GM23248 (cell line): ENCODE measurements at regions not wholly inside any gene's neighbourhood (a gene's known extent, or its start where the extent isn't known, plus 50 kb on each side); places are given as distances from the start of the nearest gene placed in this dataset.

Experiments used
- DNase-seq: peaks from one replicate; pipeline ENCODE4 v3.0.0-alpha.2; 2015
- H2AFZ ChIP-seq: fragments of 200-600 bp; sonication (generic); 2 replicates; pipeline ENCODE4 v1.6.1; 2016; ENCODE audit warnings: antibody characterized with exemption
- H3F3A ChIP-seq: fragments of 200-600 bp; sonication (generic); 2 replicates; pipeline ENCODE4 v1.6.1; 2016; ENCODE audit warnings: mild to moderate bottlenecking, antibody characterized with exemption, mixed run types; ENCODE audit not compliant: insufficient read depth
- H3K27ac ChIP-seq: fragments of 200-600 bp; sonication (generic); 2 replicates; pipeline ENCODE4 v1.5.1; 2016; ENCODE audit warnings: mild to moderate bottlenecking
- H3K27me3 ChIP-seq: fragments of 200-600 bp; sonication (generic); replicated peaks from 2 replicates; pipeline ENCODE4 v1.6.1; 2016; ENCODE audit warnings: mild to moderate bottlenecking; ENCODE audit not compliant: insufficient read depth
- H3K36me3 ChIP-seq: fragments of 200-600 bp; sonication (generic); 2 replicates; pipeline ENCODE4 v1.6.1; 2016; ENCODE audit warnings: low read depth, mild to moderate bottlenecking
- H3K4me1 ChIP-seq: fragments of 200-600 bp; sonication (generic); 2 replicates; pipeline ENCODE4 v1.6.1; 2016; ENCODE audit warnings: mild to moderate bottlenecking; ENCODE audit not compliant: insufficient read depth
- H3K4me2 ChIP-seq: fragments of 200-600 bp; sonication (generic); one replicate; pipeline ENCODE4 v1.6.1; 2016; ENCODE audit warnings: mild to moderate bottlenecking; ENCODE audit not compliant: unreplicated experiment
- H3K4me3 ChIP-seq: fragments of 200-600 bp; sonication (generic); 2 replicates; pipeline ENCODE4 v1.5.1; 2016; ENCODE audit warnings: mild to moderate bottlenecking
- H3K79me2 ChIP-seq: fragments of 200-600 bp; sonication (generic); 2 replicates; pipeline ENCODE4 v1.6.1; 2016; ENCODE audit warnings: mild to moderate bottlenecking; ENCODE audit not compliant: insufficient read depth
- H3K9ac ChIP-seq: fragments of 200-600 bp; sonication (generic); 2 replicates; pipeline ENCODE4 v1.6.1; 2016; ENCODE audit warnings: mild to moderate bottlenecking
- H3K9me2 ChIP-seq: fragments of 200-600 bp; sonication (generic); 2 replicates; pipeline ENCODE4 v1.6.1; 2016; ENCODE audit warnings: mixed run types, mild to moderate bottlenecking, moderate library complexity; ENCODE audit not compliant: insufficient read depth
- H3K9me3 ChIP-seq: fragments of 200-600 bp; sonication (generic); one replicate; pipeline ENCODE4 v1.6.1; 2017; ENCODE audit warnings: low read depth
- H4K20me1 ChIP-seq: fragments of 200-600 bp; sonication (generic); 2 replicates; pipeline ENCODE4 v1.6.0; 2016; ENCODE audit not compliant: insufficient read depth
- EZH2 ChIP-seq: fragments of 200-600 bp; sonication (generic); IDR thresholded peaks from 2 replicates; pipeline ENCODE4 v1.6.1; 2018; ENCODE audit warnings: antibody characterized with exemption, mild to moderate bottlenecking; ENCODE audit not compliant: insufficient read depth, poor library complexity, severe bottlenecking
- EZH2phosphoT487 ChIP-seq: fragments of 200-600 bp; sonication (generic); IDR thresholded peaks from 2 replicates; pipeline ENCODE4 v1.6.1; 2018; ENCODE audit warnings: antibody characterized with exemption, moderate library complexity, mild to moderate bottlenecking, low read depth; ENCODE audit not compliant: insufficient read depth
- WGBS, 2 experiments: methylation state at CpG; one replicate each; pipeline ENCODE4 v1.1.6; 2015 to 2017; ENCODE audit warnings: low lambda C conversion rate in 2 of 2, low coverage in 1 of 2; ENCODE audit errors: missing lambda C conversion rate in 2 of 2; 5-methylcytosine and 5-hydroxymethylcytosine counted together
- in situ Hi-C: fragments of 300-500 bp; cut with MboI; formaldehyde crosslinking; loops from 2 replicates; pipeline ENCODE4 v1.15.0; 2020

- Histone ChIP-seq H2AFZ (no peak overlapping the region), H3K27me3 (no peaks in the 10 kb centered on the region), H3K4me3 (no peak overlapping the region), H3K9me3 (no peaks in the 10 kb centered on the region), H3K4me2 (no peak overlapping the region), H3F3A (peaks cover 25% of the 10 kb centered on the region; the same call in 1 of the 2 replicates), H3K9ac (no peak overlapping the region), H3K79me2 (no peaks in the 10 kb centered on the region), H3K27ac (no peak overlapping the region), H3K9me2 (no peaks in the 10 kb centered on the region), H3K4me1 (peaks cover 34% of the 10 kb centered on the region), H4K20me1 (no peaks in the 10 kb centered on the region), H3K36me3 (no peaks in the 10 kb centered on the region)
- in situ Hi-C loops: no loop called here
- 78 to 79% methylated on average over 5 of the region's 5 CpGs for WGBS, 2 experiments
- no peak for TF ChIP-seq EZH2phosphoT487
- no peak for TF ChIP-seq EZH2
- no peak for DNase-seq
These were observed 588.9 kb downstream of the ETS1 start for GRCh38 chr11:127998421-127998820.

DNA sequence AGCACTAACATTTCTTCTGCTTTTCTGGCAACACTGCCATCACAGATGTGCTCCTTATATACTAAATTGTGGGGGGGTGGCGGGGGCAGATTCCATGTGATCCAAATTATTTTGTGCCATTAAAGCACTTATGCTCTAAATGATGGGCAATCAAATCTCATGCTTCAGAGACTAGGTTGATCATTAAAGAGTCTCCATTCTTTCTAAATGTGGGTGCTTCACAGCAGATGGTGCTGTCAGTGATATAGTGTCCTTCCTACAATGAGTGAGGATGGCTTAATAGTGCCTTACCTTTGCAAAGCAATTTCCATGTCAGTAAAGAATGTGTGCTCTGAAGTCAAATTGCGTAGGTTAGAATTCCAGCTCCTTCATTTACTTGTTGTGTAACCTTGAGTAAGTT is 589.8 kb downstream of the ETS1 start:
- peaks cover 25% of the 10 kb centered on the region; the same call in 1 of the 2 replicates for H3F3A ChIP-seq
- H3K36me3 ChIP-seq: no peaks in the 10 kb centered on the region
- H3K9me2 ChIP-seq: no peaks in the 10 kb centered on the region
- WGBS, 2 experiments: 73 to 79% methylated on average over 2 of the region's 2 CpGs
- no peaks in the 10 kb centered on the region for H3K27me3 ChIP-seq
- DNase-seq: no peak
- H3K4me2 ChIP-seq: no peak overlapping the region
- H3K79me2 ChIP-seq: no peaks in the 10 kb centered on the region
- TF ChIP-seq EZH2: no peak
- no peak for TF ChIP-seq EZH2phosphoT487
- peaks cover 34% of the 10 kb centered on the region for H3K4me1 ChIP-seq
- no peak overlapping the region for H3K4me3 ChIP-seq
- H3K9me3 ChIP-seq: no peaks in the 10 kb centered on the region
- H3K27ac ChIP-seq: no peak overlapping the region
- in situ Hi-C loops: no loop called here
- H4K20me1 ChIP-seq: no peaks in the 10 kb centered on the region
- no peak overlapping the region for H3K9ac ChIP-seq
- H2AFZ ChIP-seq: no peak overlapping the region

DNA sequence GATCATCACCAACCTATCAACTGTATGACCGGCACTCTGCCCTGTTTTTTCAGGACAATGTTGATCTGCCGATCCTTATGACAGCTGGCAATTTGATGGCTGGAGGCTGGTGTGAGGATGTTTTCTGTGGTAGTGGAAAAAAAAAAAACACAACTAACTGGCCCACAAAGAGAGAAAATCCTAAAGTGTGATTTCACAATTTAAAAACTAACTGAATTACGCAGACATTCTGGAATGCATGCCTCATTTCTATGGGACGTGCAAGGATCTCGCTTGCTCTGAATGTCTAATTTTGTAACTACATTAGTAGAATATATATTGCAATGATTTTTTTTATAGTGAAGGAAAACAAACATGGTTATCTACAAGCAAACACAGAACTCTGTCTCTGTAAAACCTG is 590.5 kb downstream of the ETS1 start:
- peak overlapping the region; percentile 21 for H3K4me2 ChIP-seq
- in situ Hi-C loops: no loop called here
- WGBS, 2 experiments: 41 to 53% methylated on average over 5 of the region's 5 CpGs
- H3K36me3 ChIP-seq: no peaks in the 10 kb centered on the region
- H3K79me2 ChIP-seq: no peaks in the 10 kb centered on the region
- H3K27me3 ChIP-seq: no peaks in the 10 kb centered on the region
- H3K9me3 ChIP-seq: no peaks in the 10 kb centered on the region
- no peak overlapping the region for H3K4me3 ChIP-seq
- H3F3A ChIP-seq: peaks cover 25% of the 10 kb centered on the region; the same call in 1 of the 2 replicates
- no peak overlapping the region for H3K9ac ChIP-seq
- peak overlapping the region; percentile 28 for H3K27ac ChIP-seq
- H4K20me1 ChIP-seq: no peaks in the 10 kb centered on the region
- H3K9me2 ChIP-seq: no peaks in the 10 kb centered on the region
- H2AFZ ChIP-seq: peak overlapping the region; percentile 4; the same call in 1 of the 2 replicates
- peaks cover 34% of the 10 kb centered on the region for H3K4me1 ChIP-seq
- peak; percentile 72 for DNase-seq
- TF ChIP-seq EZH2phosphoT487 (no peak), EZH2 (no peak)

DNA sequence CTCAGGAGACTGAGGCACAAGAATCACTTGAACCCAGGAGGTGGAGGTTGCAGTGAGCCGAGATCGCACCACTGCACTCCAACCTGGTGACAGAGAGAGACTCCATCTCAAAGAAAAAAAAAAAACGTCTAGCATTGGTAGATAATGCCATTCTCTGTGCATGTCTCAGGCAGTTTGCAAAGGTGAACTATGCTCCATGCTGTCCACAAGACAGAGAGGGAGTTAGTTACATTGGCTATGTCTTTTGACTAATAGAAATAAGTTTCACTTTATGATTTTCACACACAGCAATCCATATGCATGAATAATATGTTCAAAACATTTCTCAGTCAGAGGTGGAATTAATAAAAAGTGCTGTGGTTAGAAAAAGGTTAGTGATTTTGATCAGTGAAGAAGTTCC is 591.4 kb downstream of the ETS1 start:
- TF ChIP-seq EZH2 (no peak), EZH2phosphoT487 (no peak)
- H4K20me1 ChIP-seq: no peaks in the 10 kb centered on the region

DNA sequence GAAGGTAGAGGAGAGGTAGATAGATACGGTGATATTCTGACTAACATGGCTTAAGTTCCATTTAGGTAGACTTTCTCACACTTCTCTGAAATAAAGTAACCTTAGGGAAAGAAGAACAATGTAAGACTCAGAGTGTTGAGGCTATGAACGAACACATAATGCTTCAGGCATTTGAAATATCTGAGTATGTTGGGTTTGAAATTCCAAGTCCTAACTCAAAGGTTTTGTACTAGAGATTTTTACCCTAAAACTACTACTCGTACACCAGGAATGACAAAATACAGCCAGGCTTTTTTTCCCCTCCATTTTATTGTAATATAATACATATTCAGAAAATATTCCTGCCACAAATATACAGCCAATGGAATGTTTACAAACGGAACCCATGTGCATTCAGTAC is 592.6 kb downstream of the ETS1 start:
- Histone ChIP-seq H3K9ac (no peak overlapping the region), H4K20me1 (no peaks in the 10 kb centered on the region), H3K9me2 (no peaks in the 10 kb centered on the region), H3K79me2 (no peaks in the 10 kb centered on the region), H3K4me1 (peaks cover 34% of the 10 kb centered on the region), H3K9me3 (no peaks in the 10 kb centered on the region), H3K4me2 (peak overlapping the region; percentile 38), H2AFZ (peak overlapping the region; percentile 63), H3K4me3 (0 out of 2 replicates have a peak overlapping the region, but pooled peaks have one; percentile 8), H3K27ac (peak overlapping the region; percentile 40), H3K27me3 (no peaks in the 10 kb centered on the region), H3K36me3 (no peaks in the 10 kb centered on the region), H3F3A (peaks cover 25% of the 10 kb centered on the region; the same call in 1 of the 2 replicates)
- WGBS, 2 experiments: 9 to 13% methylated on average over 4 of the region's 4 CpGs
- DNase-seq: peak; percentile 71
- TF ChIP-seq EZH2phosphoT487 (no peak), EZH2 (no peak)
- in situ Hi-C loops: no loop called here

More for the DNA sequence above, 591.4 kb downstream of the ETS1 start:
- peak; percentile 9 for DNase-seq
- no peaks in the 10 kb centered on the region for H3K79me2 ChIP-seq
- no peak overlapping the region for H2AFZ ChIP-seq
- H3K4me1 ChIP-seq: peaks cover 34% of the 10 kb centered on the region
- H3F3A ChIP-seq: peaks cover 25% of the 10 kb centered on the region; the same call in 1 of the 2 replicates
- no peaks in the 10 kb centered on the region for H3K27me3 ChIP-seq
- H3K4me2 ChIP-seq: peak overlapping the region; percentile 38
- H3K4me3 ChIP-seq: no peak overlapping the region
- in situ Hi-C loops: no loop called here
- no peaks in the 10 kb centered on the region for H3K36me3 ChIP-seq
- H3K27ac ChIP-seq: peak overlapping the region; percentile 28
- WGBS, 2 experiments: 89 to 95% methylated on average over 3 of the region's 3 CpGs
- no peaks in the 10 kb centered on the region for H3K9me3 ChIP-seq
- no peak overlapping the region for H3K9ac ChIP-seq
- H3K9me2 ChIP-seq: no peaks in the 10 kb centered on the region
